ENCODE measurements at regions not wholly inside any gene's neighbourhood (a gene's known extent, or its start where the extent isn't known, plus 50 kb on each side); places are given as distances from the start of the nearest gene placed in this dataset.
"Not testable (repeated sequence)": the region's sequence is repeated elsewhere in the genome, so short reads cannot be mapped to it uniquely, and the experiment has no call there.

DNA sequence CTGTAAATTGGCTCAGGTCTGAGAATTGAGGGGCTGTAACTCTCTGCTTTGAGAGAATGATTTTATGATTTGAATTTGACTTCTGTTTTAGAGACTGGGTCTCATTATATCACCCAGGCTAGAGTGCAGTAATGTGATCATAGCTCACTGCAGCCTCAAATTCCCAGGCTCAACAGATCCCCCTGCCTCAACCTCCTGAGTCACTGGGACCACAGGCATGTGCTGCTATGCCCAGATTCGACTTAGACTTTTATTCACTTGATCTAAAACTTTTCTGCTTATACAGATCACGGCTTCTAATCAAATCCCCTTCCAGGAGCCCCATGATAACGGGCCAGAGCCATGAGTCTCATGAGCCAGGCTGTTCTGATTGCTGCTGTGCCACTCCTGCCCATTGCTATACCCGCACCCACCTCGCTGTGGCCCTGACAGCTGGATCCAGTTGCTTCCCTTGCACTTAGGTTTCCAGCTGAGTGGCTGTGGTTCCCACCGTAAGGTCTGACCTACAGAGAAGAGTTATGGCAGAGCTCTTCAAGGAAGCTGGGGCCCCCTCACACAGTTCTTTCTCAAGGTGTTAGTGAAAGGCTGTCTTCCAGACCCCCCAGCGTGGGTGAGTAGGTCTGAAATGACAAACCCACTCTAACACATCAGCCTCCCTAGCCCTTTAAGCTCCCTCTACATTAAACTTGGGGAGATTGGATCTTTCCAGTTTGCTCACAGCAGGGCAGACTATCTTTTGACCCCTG, 251.2 kb upstream of the SGCG start:
- H3K36me3 ChIP-seq (replicated peaks; ENCODE audit: control insufficient read depth, insufficient read depth, low read length) = no peaks in the 10 kb centered on the region
- no peak overlapping the region for H3K4me3 ChIP-seq (ENCODE audit: insufficient read depth, low read depth, low read length)
- no peak for DNase-seq
- H3K27me3 ChIP-seq (ENCODE audit: control insufficient read depth, insufficient read depth, low read length) = peaks cover 10% of the 10 kb centered on the region

DNA sequence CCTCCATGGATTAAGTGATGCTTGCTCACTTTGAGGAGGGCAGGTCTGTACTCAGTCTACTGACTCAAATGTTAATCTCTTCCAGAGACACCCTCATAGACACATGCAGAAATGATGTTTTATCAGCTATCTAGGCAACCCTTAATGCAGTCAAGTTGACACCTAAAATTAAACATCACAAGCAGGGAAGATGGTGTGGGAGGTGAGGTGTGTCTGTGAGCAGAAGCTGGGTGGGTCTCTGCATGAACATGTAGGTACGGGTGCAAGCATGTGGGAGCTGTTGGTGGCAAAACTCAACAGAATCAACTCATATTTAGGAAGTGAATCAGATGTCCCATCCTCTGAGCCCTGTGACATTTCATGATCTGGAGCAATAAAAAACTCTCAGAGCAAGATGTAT, 249.2 kb upstream of the SGCG start:
- DNase-seq = no peak
- no peaks in the 10 kb centered on the region for H3K36me3 ChIP-seq (replicated peaks; ENCODE audit: control insufficient read depth, insufficient read depth, low read length)
- no peak overlapping the region for H3K4me3 ChIP-seq (ENCODE audit: insufficient read depth, low read depth, low read length)
- H3K27me3 ChIP-seq (ENCODE audit: control insufficient read depth, insufficient read depth, low read length) = peaks cover 10% of the 10 kb centered on the region

DNA sequence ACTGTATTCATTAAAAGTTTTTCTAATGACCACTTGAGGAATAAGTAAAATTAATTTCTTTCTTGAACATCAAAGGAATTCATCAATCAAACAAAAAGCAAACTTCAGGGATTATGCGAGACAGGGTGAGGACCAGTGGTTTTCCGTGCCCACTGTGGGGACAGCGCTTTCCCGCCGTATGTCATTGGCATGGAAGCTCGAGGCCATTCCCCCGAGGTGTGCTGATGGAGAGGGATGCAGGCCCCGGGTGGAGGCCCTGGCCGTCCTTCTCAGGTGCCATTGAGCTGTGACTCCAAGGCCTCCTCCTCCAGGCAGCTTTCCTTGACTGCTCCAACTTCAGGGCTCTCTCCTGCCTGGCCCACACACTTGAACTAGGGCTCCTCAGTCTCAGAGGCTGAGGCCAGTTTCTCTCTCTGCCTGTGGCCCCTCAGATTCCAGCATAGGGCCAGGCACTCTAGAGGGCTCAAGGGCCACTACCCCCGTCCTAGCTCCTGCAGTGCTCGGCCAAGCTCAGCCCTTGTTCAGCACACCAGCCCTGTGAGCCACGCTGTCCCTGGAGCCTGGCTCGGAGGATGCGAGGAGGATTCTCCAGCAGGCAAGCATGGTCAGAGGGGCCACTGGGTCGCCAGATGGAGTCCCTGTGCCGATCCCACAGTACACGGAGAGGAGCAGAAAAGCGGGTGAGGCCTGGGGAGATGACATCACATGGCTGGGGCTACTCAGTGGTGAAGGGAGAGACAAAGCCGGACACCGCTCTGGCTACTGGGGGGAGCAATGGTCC, 248.0 kb upstream of the SGCG start:
- H3K27me3 ChIP-seq (ENCODE audit: control insufficient read depth, insufficient read depth, low read length); DNase-seq; H3K4me3 ChIP-seq (ENCODE audit: insufficient read depth, low read depth, low read length); H3K36me3 ChIP-seq (replicated peaks; ENCODE audit: control insufficient read depth, insufficient read depth, low read length): not testable (repeated sequence)

DNA sequence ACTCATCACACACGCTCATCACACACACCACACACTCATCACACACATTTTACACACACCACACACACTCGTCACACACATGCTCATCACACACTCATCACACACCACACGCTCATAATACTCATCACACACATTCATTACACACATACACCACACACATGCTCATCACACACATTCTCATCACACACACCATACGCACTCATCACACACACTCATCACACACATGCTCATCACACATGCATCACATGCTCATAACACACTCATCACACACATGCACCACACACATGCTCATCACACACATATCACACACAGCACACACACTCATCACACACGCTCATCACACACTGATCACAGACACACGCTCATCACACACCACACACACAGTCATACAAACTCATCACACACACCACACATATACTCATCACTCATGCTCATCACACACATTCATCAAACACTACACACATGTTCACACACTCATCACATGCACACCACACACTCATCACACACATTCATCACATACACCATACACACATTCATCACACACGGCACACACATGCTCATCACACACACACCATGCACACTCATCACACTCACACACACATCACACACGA, 247.1 kb upstream of the SGCG start:
- Histone ChIP-seq H3K4me3 (ENCODE audit: insufficient read depth, low read depth, low read length) (no peak overlapping the region), H3K27me3 (ENCODE audit: control insufficient read depth, insufficient read depth, low read length) (no peaks in the 10 kb centered on the region), H3K36me3 (replicated peaks; ENCODE audit: control insufficient read depth, insufficient read depth, low read length) (no peaks in the 10 kb centered on the region)
- no peak for DNase-seq

DNA sequence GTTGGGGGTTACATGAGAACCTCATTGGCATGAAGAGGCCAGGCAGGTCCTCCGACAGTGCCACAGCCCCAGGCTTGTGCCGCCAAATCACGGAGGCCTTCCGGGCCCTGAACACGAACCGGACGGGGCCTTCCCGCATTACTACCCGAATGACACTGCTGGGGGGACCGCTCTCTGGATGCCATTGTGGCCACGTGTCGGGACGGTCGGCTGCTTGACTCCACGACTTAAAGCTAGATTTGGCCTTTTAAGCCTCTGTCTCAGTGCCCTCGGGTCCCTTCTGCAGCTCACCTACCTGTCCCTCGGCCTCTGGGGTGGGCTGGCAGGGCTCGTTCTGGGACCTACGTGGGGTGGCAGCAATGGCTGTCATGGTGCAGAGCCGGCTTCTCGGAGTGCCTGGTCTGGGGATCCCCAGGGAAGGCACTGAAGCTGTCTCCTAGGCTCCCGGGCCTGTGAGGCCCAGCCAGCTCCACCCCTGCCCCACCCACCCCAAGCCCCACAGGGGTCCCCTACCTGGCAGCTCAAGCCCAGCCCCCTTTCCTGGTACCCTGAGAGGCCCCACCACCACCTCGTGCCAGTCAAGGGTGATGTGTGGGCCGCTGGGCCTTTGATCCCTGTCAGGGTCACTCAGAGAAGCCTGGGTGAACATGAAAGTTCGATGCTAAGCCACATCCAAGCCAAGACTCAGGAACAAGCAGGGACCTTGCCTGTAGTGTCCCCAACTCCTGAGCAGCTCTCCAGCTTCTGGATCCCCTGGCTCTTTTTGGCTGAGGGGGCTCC, 245.8 kb upstream of the SGCG start:
- Histone ChIP-seq H3K27me3 (ENCODE audit: control insufficient read depth, insufficient read depth, low read length) (no peaks in the 10 kb centered on the region), H3K4me3 (ENCODE audit: insufficient read depth, low read depth, low read length) (no peak overlapping the region), H3K36me3 (replicated peaks; ENCODE audit: control insufficient read depth, insufficient read depth, low read length) (no peaks in the 10 kb centered on the region)
- no peak for DNase-seq

DNA sequence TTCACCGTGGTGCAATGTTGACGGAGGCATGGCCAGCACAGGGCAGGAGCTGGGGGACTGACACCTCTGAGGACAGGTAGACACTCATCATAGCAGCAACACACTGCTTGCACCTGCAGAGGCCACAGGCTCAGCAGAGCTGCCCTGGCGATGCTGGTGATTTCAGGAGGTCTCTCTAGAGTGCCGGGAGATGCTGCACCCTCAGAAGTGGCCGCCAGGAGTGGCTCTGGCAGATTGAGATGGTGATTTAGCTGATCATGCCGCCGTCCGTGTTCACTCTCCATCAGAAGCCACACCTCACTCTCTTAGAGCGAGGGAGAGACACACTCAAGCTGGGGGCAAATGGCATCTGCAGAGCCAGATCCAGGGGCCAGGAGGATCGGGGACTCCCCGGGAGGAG, 244.6 kb upstream of the SGCG start:
- Histone ChIP-seq H3K36me3 (replicated peaks; ENCODE audit: control insufficient read depth, insufficient read depth, low read length) (no peaks in the 10 kb centered on the region), H3K27me3 (ENCODE audit: control insufficient read depth, insufficient read depth, low read length) (no peaks in the 10 kb centered on the region), H3K4me3 (ENCODE audit: insufficient read depth, low read depth, low read length) (no peak overlapping the region)
- no peak for DNase-seq

DNA sequence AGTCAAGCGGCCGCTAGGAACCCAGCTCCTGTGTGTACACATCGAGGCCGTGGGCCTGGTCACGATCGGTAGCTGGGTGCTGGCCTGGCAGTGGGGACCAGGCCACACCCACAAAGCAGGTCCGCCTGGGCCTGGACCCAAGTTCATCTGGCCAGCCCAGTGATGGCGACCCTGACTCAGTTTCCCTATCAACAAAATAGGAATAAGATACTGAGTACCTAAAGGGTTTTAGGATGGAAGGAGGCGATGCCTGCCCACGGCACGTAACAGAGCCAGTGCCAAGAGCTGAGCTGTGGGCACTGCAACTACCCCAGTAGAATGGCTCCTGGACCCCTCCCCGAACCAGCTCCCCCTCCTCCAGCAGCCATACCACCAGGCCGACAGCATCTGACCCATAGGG, 243.5 kb upstream of the SGCG start:
- H3K4me3 ChIP-seq (ENCODE audit: insufficient read depth, low read depth, low read length) = no peak overlapping the region
- DNase-seq = no peak
- H3K36me3 ChIP-seq (replicated peaks; ENCODE audit: control insufficient read depth, insufficient read depth, low read length) = no peaks in the 10 kb centered on the region
- H3K27me3 ChIP-seq (ENCODE audit: control insufficient read depth, insufficient read depth, low read length) = no peaks in the 10 kb centered on the region

DNA sequence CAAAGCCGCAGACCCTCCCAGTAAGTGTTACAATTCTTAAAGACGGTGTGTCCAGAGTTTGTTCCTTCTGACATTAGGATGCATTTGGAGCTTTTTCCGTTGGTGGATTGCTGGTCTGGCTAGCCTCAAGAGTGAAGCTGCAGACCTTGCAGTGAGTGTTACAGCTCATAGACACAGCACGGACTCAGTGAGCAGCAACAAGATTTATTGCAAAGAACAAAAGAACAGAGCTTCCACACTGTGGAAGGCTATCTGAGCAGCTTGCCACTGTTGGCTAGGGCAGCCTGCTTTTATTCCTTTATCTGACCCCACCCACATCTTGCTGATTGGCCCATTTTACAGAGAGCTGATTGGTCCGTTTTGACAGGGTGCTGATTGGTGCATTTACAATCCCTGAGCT, 242.8 kb upstream of the SGCG start:
- no peaks in the 10 kb centered on the region for H3K27me3 ChIP-seq (ENCODE audit: control insufficient read depth, insufficient read depth, low read length)
- no peak overlapping the region for H3K4me3 ChIP-seq (ENCODE audit: insufficient read depth, low read depth, low read length)
- no peaks in the 10 kb centered on the region for H3K36me3 ChIP-seq (replicated peaks; ENCODE audit: control insufficient read depth, insufficient read depth, low read length)
- DNase-seq = no peak

DNA sequence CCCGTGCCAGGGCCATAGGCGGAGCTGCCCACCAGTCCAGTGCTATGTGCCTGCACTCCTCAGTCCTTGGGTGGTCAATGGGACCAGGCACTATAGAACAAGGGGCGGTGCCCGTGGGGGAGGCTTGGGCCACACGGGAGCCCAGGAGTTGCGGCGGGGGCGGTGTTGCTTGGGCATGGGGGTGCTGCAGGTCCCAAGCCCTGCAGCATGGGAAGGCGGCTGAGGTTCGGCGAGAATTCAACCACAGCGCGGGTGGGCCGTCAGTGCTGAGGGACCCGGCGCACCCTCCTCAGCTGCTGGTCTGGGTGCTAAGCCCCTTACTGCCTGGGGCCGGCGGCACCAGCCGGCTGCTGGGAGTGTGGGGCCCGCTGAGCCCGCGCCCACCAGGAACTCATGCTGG, 242.2 kb upstream of the SGCG start:
- no peaks in the 10 kb centered on the region for H3K27me3 ChIP-seq (ENCODE audit: control insufficient read depth, insufficient read depth, low read length)
- H3K36me3 ChIP-seq (replicated peaks; ENCODE audit: control insufficient read depth, insufficient read depth, low read length) = no peaks in the 10 kb centered on the region
- no peak for DNase-seq
- no peak overlapping the region for H3K4me3 ChIP-seq (ENCODE audit: insufficient read depth, low read depth, low read length)

DNA sequence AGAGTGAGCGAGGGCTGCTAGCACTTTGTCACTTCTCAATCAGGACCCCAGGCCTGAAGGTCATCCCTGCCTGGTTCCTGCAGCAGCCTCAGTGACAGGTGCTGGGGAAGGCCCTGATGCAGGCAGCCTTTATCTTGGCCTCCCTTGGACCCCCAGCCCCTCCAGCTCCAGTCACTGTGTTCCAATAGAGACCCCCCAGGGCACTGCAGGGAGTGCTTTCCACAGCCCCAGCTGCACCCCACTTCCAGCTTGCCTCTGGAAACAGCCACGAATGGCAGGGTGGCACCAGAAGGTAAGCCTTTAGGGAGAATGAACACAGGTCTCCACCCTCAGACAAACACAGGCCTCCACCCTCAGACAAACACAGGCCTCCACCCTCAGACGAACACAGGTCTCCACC, 241.6 kb upstream of the SGCG start:
- Histone ChIP-seq H3K27me3 (ENCODE audit: control insufficient read depth, insufficient read depth, low read length) (no peaks in the 10 kb centered on the region), H3K36me3 (replicated peaks; ENCODE audit: control insufficient read depth, insufficient read depth, low read length) (no peaks in the 10 kb centered on the region), H3K4me3 (ENCODE audit: insufficient read depth, low read depth, low read length) (no peak overlapping the region)
- no peak for DNase-seq

DNA sequence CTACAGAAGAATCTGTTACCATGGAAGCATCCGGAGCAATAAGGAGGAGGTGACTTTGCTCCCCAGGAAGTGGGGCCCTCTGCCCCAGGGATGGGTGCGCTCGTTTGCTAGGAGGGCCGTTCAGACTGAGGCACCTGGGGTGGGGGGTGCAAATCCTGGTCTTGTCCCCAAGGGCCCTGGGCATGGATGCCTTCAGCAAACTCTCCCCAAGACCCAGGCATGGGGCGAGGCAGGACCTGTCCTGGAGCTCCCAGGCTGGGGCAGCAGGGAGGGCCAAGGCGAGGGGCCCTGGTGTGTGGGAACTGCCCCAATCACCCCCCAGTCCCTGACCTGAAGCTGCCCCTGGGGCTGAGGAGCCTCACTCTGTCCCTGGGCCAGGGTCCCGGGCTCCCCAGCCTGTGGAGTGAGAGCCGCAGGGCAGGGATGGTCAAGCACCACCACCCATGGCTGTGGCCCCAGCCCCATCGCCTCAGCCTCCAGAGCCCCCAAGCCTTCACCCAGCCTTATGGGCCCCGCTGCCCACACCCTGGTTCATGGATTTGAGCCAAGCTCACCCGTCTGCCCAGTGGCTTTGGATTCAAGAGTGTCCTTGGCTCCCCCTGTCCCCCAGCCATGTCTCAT, 240.6 kb upstream of the SGCG start:
- H3K4me3 ChIP-seq (ENCODE audit: insufficient read depth, low read depth, low read length) = no peak overlapping the region
- no peak for DNase-seq
- H3K36me3 ChIP-seq (replicated peaks; ENCODE audit: control insufficient read depth, insufficient read depth, low read length) = no peaks in the 10 kb centered on the region
- no peaks in the 10 kb centered on the region for H3K27me3 ChIP-seq (ENCODE audit: control insufficient read depth, insufficient read depth, low read length)

DNA sequence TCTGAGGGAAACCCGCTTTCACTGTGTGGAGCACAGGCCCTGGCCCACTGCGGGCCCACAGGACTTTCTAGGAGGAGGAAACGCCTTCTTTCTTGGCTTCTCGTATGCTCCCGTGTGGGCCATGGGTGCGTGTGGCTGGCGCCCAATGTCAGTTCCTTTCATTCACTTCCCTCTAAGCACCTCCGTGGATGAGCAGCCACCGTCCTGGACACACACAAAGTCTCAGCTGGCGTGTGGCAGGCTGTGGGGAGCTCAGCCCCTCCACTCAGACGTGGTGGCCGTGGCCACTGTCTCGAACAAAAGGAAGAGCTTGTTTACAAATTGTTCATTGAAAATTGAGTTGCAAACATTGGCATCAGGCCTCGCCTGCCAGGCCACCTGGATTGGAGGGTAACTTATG, 240.0 kb upstream of the SGCG start:
- no peak for DNase-seq
- no peak overlapping the region for H3K4me3 ChIP-seq (ENCODE audit: insufficient read depth, low read depth, low read length)
- H3K27me3 ChIP-seq (ENCODE audit: control insufficient read depth, insufficient read depth, low read length) = no peaks in the 10 kb centered on the region
- H3K36me3 ChIP-seq (replicated peaks; ENCODE audit: control insufficient read depth, insufficient read depth, low read length) = no peaks in the 10 kb centered on the region

DNA sequence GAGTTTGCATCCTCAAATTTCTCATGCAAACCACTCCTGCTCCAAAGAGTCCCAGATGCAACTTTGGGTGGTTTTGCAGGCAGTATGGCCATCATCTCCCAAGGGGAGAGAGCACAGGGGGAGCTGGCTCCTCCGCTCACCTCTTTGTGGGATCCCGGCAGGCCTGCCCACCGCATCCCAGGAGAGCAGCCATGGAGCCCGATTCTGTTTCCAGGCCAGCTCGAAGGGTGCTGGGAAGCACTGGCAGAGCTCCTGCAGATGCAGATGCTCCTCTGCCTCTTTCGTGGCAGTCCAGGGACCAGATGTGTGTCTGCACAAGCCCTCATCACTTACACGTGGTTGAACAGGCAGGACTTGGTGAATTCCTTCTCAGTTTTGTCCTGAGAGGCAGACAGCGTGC, 239.3 kb upstream of the SGCG start:
- H3K36me3 ChIP-seq (replicated peaks; ENCODE audit: control insufficient read depth, insufficient read depth, low read length); DNase-seq; H3K4me3 ChIP-seq (ENCODE audit: insufficient read depth, low read depth, low read length); H3K27me3 ChIP-seq (ENCODE audit: control insufficient read depth, insufficient read depth, low read length): not testable (repeated sequence)

DNA sequence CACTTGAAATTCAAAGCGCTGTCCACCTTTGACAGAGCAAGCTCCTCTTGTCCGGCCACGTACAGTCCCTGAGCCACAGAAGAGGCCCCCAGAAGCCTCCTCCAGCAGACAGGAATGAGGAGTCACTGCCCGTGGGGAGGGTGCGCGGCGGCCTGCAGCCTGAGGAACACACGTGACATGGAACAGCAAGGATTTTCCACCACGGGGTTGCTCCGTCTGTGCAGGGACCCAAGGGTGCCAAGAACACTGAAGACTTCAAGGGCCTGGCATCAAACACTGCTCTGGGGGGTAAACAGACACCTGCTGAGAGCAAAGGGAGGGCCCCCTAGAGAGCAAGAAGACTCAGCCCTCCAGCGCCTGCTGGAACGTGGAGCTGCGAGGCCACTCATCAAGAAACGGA, 237.9 kb upstream of the SGCG start:
- not testable (repeated sequence) for H3K4me3 ChIP-seq (ENCODE audit: insufficient read depth, low read depth, low read length); H3K36me3 ChIP-seq (replicated peaks; ENCODE audit: control insufficient read depth, insufficient read depth, low read length)

More for the DNA sequence above, 237.9 kb upstream of the SGCG start:
- DNase-seq; H3K27me3 ChIP-seq (ENCODE audit: control insufficient read depth, insufficient read depth, low read length): not testable (repeated sequence)
